ENCODE measurements at regions not wholly inside any gene's neighbourhood (a gene's known extent, or its start where the extent isn't known, plus 50 kb on each side); places are given as distances from the start of the nearest gene placed in this dataset.
"Not testable (repeated sequence)": the region's sequence is repeated elsewhere in the genome, so short reads cannot be mapped to it uniquely, and the experiment has no call there.

DNA sequence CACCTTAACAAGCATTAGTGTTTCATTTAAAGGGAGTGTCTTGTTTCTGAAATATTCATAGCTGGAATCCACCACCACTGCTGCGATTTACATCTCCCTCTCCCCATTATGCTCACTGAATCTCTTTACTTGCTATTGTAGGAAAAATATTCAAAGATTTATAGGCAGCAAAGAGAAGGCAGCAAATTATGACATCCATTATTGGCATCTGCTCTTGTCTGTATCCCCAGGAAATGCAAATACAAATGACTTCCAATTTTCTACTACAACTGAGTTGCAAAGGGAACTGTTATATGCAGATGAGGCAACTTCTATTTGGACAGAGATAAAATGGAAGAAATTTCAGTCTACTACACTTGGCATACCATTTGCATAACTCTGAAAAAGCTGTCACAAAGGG is 88.4 kb upstream of the PRKD1 start:
- intact Hi-C loops (cut with DNase I; ENCODE audit: low total_unique reads): no loop called here
- Histone ChIP-seq H3K4me1 (no peaks in the 10 kb centered on the region), H3K36me3 (ENCODE audit: low read depth, missing control alignments) (no peaks in the 10 kb centered on the region), H3K27ac (no peak overlapping the region), H3K9me3 (no peaks in the 10 kb centered on the region), H3K4me3 (no peak overlapping the region), H3K27me3 (no peaks in the 10 kb centered on the region)
- no peak for TF ChIP-seq POLR2A (IDR thresholded peaks at IDR 0.05)
- no peak for TF ChIP-seq CTCF (IDR thresholded peaks at IDR 0.05)
- 87 to 92% methylated on average over 1 of the region's 1 CpG for WGBS, 2 donors
- no peak for DNase-seq

DNA sequence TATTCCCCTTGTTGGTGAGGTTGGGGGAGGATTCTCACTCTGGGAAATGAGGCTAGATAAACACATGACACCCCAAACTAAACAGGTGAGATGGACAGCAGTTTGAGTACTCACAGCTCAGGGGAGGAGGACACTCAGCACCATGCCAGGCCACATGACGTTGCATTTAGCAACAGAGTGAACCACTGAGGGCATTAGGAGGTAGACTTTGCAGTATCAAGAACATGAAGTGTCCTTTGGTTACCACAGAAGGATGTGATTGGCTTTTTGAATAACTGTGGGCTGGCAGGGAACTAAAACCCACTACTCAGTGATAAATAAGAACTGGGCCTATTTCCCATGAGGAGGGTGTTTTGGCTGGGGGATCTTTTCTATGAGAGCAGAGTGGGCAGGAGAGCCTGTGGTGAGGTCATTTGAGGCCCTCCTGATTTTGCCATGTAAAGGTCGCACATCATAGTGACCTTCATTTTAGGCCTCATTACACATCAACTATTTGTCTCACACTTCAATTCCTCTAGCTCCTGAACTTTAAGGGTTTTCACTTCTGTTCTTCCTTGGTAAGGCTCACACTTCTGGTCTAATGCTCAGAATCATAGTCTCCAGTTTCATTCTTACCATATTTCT is 89.8 kb upstream of the PRKD1 start:
- Histone ChIP-seq H3K27ac (no peak overlapping the region), H3K9me3 (no peaks in the 10 kb centered on the region), H3K27me3 (no peaks in the 10 kb centered on the region), H3K4me3 (no peak overlapping the region), H3K36me3 (ENCODE audit: low read depth, missing control alignments) (no peaks in the 10 kb centered on the region), H3K4me1 (no peaks in the 10 kb centered on the region)
- DNase-seq: no peak
- WGBS, 2 donors: 79 to 92% methylated on average over 2 of the region's 2 CpGs
- intact Hi-C loops (cut with DNase I; ENCODE audit: low total_unique reads): no loop called here
- TF ChIP-seq CTCF (IDR thresholded peaks at IDR 0.05) (no peak), POLR2A (IDR thresholded peaks at IDR 0.05) (no peak)

- intact Hi-C loops (cut with DNase I; ENCODE audit: low total_unique reads): no loop called here
- no peaks in the 10 kb centered on the region for H3K27me3 ChIP-seq
Observed at GRCh38 chr14:30020271-30020670, 92.6 kb upstream of the PRKD1 start.

GRCh38 chr14:30020687-30021086 is 93.0 kb upstream of the PRKD1 start:
- WGBS, 2 donors: 100% methylated on average over 1 of the region's 1 CpG
- intact Hi-C loops (cut with DNase I; ENCODE audit: low total_unique reads): no loop called here
- DNase-seq: no peak
- Histone ChIP-seq H3K4me1 (no peaks in the 10 kb centered on the region), H3K36me3 (ENCODE audit: low read depth, missing control alignments) (no peaks in the 10 kb centered on the region), H3K9me3 (no peaks in the 10 kb centered on the region), H3K27me3 (no peaks in the 10 kb centered on the region), H3K4me3 (no peak overlapping the region), H3K27ac (no peak overlapping the region)
- no peak for TF ChIP-seq CTCF (IDR thresholded peaks at IDR 0.05)
- no peak for TF ChIP-seq POLR2A (IDR thresholded peaks at IDR 0.05)

More at GRCh38 chr14:30020271-30020670, 92.6 kb upstream of the PRKD1 start:
- TF ChIP-seq POLR2A (IDR thresholded peaks at IDR 0.05): no peak
- no peak for TF ChIP-seq CTCF (IDR thresholded peaks at IDR 0.05)
- H3K9me3 ChIP-seq: no peaks in the 10 kb centered on the region
- no peak for DNase-seq
- WGBS, 2 donors: 32 to 42% methylated on average over 2 of the region's 2 CpGs
- no peaks in the 10 kb centered on the region for H3K36me3 ChIP-seq (ENCODE audit: low read depth, missing control alignments)
- no peak overlapping the region for H3K4me3 ChIP-seq
- H3K4me1 ChIP-seq: no peaks in the 10 kb centered on the region
- H3K27ac ChIP-seq: no peak overlapping the region

DNA sequence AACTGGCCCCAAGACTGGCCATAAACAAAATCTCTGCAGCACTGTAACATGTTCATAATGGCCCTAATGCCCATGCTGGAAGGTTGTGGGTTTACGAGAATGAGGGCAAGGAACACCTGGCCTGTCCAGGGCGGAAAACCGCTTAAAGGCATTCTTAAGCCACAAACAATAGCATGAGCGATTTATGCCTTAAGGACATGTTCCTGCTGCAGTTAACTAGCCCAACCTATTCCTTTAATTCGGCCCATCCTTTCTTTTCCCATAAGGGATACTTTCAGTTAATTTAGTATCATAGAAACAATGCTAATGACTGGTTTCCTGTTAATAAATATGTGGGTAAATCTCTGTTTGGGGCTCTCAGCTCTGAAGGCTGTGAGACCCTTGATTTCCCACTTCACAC is 95.7 kb upstream of the PRKD1 start:
- H3K4me3 ChIP-seq; DNase-seq; H3K27ac ChIP-seq; H3K27me3 ChIP-seq; H3K4me1 ChIP-seq; H3K36me3 ChIP-seq (ENCODE audit: low read depth, missing control alignments); H3K9me3 ChIP-seq; intact Hi-C loops (cut with DNase I; ENCODE audit: low total_unique reads): not testable (repeated sequence)
- 98% methylated on average over 5 of the region's 5 CpGs for WGBS, 2 donors
